Right cardiac atrium (tissue), 5 donors: ENCODE measurements at regions not wholly inside any gene's neighbourhood (a gene's known extent, or its start where the extent isn't known, plus 50 kb on each side); places are given as distances from the start of the nearest gene placed in this dataset.

Source experiments
- ATAC-seq, 2 donors: fragments of 200-7000 bp; cut with Tn5 transposase; one replicate each; pipeline versions ENCODE4 v1.8.0 to v1.9.1; 2020; ENCODE audit warnings: moderate library complexity in 2 of 2, mild to moderate bottlenecking in 1 of 2
- DNase-seq, 3 donors: peaks; one replicate each; pipeline ENCODE4 v3.0.0-alpha.2; 2020
- H3K27ac ChIP-seq: one replicate; pipeline ENCODE4 v1.5.1; 2013; ENCODE audit warnings: mild to moderate bottlenecking, low read length, control low read depth, moderate library complexity
- H3K27me3 ChIP-seq: one replicate; pipeline ENCODE4 v1.6.1; 2013; ENCODE audit not compliant: control insufficient read depth, insufficient read depth
- H3K4me1 ChIP-seq: one replicate; pipeline ENCODE4 v1.6.1; 2013; ENCODE audit warnings: low read length; ENCODE audit not compliant: control insufficient read depth, insufficient read depth
- H3K4me3 ChIP-seq: one replicate; pipeline ENCODE4 v1.5.1; 2013; ENCODE audit warnings: low read length, control low read depth
- H3K9me3 ChIP-seq: one replicate; pipeline ENCODE4 v1.6.1; 2013; ENCODE audit warnings: low read length; ENCODE audit not compliant: control insufficient read depth
- WGBS: extraction: QIAGEN DNeasy Blood & Tissue Kit; methylation state at CpG from one replicate; pipeline ENCODE4 v1.1.7; 2013; 5-methylcytosine and 5-hydroxymethylcytosine counted together
- intact Hi-C, 4 donors: fragments of 100-400 bp; cut with DNase I; formaldehyde crosslinking; loops; one replicate each; pipeline versions ENCODE4 v1.11.0 to v1.14.0; 2022 to 2023
- donor health status: healthy with polysubstance abuse.
- donor health status: DM: no; HTN: yes; CAD: no.
- donor health status: DM: no; HTN: no; CAD: no.
- donor health status: DM: no; HTN: yes; CAD: no; lungs with severe emphysema.
- donor health status: DM: yes; HTN: yes; CAD: no.

- WGBS, result 77% methylated on average over 2 of the region's 2 CpGs
- ATAC-seq (no peak), DNase-seq (no peak)
- intact Hi-C loops, result no loop called here
- H3K4me3 ChIP-seq, result no peak overlapping the region
- H3K27ac ChIP-seq, result no peak overlapping the region
- no peaks in the 10 kb centered on the region for H3K27me3 ChIP-seq
- H3K9me3 ChIP-seq, result no peaks in the 10 kb centered on the region
- H3K4me1 ChIP-seq, result no peaks in the 10 kb centered on the region
These were observed 1768.0 kb upstream of the PCDH10 start for GRCh38 chr4:131381055-131381454.

DNA sequence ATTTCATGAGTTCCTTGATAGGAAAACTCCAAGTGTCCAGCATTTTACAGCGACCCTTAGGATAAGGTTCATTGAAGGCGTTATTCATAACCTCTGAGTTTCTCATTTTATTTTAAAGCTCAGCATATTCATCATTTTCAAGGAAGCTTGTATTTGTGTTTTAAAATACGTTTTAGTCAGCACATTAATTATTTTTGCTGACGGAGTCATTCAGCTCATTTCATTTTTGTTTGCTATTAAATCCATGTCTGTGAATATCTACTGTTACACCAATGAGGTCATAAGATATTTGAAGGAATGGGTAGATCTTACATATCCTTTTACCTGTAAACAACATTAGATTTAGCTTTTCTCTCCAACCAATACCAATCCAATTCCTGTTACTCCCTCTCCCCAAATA lies 1766.3 kb upstream of the PCDH10 start:
- intact Hi-C loops, result no loop called here
- Histone ChIP-seq H3K9me3 (no peaks in the 10 kb centered on the region), H3K4me3 (no peak overlapping the region), H3K4me1 (no peaks in the 10 kb centered on the region), H3K27ac (no peak overlapping the region), H3K27me3 (no peaks in the 10 kb centered on the region)
- DNase-seq, result no peak
- 79% methylated on average over 4 of the region's 4 CpGs for whole genome bisulfite sequencing
- ATAC-seq, result no peak

DNA sequence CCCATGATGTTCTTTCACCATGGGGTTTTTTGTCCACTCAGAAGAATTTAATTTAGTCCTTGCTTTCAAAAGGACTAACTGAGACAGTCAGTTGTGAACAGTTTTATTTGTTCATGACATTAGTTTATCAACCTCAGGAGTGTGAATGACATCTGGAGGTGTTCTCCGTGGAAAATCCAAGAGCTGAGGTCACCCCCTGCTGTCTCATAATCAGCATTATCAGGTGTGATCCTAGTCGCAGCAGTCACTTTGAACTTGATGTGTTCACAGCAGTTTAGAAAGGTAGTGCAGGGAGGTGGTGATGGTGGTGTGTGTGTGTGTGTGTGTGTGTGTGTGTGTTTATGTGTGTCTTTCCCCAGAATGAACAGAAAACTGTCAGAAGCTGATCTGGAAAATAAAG lies 1760.8 kb upstream of the PCDH10 start:
- Histone ChIP-seq H3K9me3 (no peaks in the 10 kb centered on the region), H3K4me3 (no peak overlapping the region), H3K4me1 (no peaks in the 10 kb centered on the region), H3K27ac (no peak overlapping the region), H3K27me3 (no peaks in the 10 kb centered on the region)
- ATAC-seq, result no peak
- no peak for DNase-seq
- 12% methylated on average over 2 of the region's 2 CpGs for WGBS
- intact Hi-C loops, result no loop called here

GRCh38 chr4:131408102-131408501 lies 1741.0 kb upstream of the PCDH10 start:
- no peak for ATAC-seq
- Histone ChIP-seq H3K4me3 (no peak overlapping the region), H3K9me3 (no peaks in the 10 kb centered on the region), H3K4me1 (no peaks in the 10 kb centered on the region), H3K27ac (no peak overlapping the region), H3K27me3 (no peaks in the 10 kb centered on the region)
- 79% methylated on average over 8 of the region's 8 CpGs for WGBS
- DNase-seq, result no peak
- intact Hi-C loops, result no loop called here

- Histone ChIP-seq H3K4me1 (no peaks in the 10 kb centered on the region), H3K27me3 (no peaks in the 10 kb centered on the region), H3K4me3 (no peak overlapping the region), H3K9me3 (no peaks in the 10 kb centered on the region), H3K27ac (no peak overlapping the region)
- 61% methylated on average over 1 of the region's 1 CpG for WGBS
- no peak for DNase-seq
- no peak for ATAC-seq
- intact Hi-C loops, result no loop called here
These were observed 1737.7 kb upstream of the PCDH10 start for GRCh38 chr4:131411393-131411792.

DNA sequence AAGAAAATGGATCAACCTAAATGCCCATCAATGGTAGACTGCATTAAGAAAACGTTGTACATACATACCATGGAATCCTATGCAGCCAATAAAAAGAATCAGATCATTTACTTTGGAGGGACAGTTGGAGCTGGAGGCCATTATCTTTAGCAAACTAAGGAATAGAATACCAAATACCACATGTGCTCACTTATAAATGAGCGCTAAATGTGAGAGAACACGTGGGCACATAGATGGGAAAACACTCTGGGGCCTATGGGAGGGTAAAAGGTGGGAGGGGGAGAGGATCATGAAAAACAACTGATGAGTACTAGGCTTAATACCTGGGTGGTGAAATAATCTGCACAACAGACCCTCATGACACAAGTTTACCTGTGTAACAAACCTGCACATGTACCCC lies 1729.9 kb upstream of the PCDH10 start:
- no peaks in the 10 kb centered on the region for H3K4me1 ChIP-seq
- WGBS, result 69% methylated on average over 3 of the region's 3 CpGs
- H3K9me3 ChIP-seq, result no peaks in the 10 kb centered on the region
- intact Hi-C loops, result no loop called here
- ATAC-seq (no peak), DNase-seq (no peak)
- H3K27ac ChIP-seq, result no peak overlapping the region
- H3K4me3 ChIP-seq, result no peak overlapping the region
- H3K27me3 ChIP-seq, result no peaks in the 10 kb centered on the region

DNA sequence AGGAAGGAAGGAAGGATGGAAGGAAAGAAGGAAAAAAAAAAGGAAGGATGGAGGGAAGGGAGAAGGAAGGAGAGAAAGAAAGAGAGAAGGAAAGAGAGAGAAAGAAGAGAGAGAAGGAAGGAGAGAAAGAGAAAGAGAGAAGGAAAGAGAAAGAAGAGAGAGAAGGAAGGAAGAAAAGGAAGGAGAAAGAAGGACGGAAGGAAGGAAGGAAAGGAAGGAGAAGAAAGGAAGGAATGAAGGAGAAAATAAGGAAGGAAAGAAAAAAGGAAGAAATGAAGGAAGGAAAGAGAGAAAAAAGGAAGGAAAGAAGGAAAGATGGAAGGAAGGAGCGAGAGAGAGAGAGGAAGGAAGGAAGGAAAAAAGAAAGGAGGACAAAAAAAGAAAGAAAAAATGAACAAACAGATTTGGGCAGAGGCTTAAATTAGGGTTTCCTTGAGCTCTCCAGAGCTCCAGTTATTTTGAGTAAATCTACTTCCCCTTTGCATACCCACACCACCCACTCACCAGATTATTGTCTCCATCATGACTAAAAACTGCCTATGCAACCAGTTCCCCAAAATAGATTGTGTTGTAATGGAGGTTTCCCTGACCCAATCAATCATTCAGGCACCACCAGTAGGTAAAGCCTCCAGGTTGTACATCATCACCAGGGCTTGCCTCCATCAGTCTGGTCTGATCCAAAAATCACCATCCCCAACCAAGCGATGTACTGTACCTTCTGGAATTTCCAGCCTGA lies 1722.9 kb upstream of the PCDH10 start:
- Histone ChIP-seq H3K27me3 (no peaks in the 10 kb centered on the region), H3K9me3 (no peaks in the 10 kb centered on the region), H3K4me1 (no peaks in the 10 kb centered on the region), H3K27ac (no peak overlapping the region), H3K4me3 (no peak overlapping the region)
- 90% methylated on average over 3 of the region's 3 CpGs for WGBS
- DNase-seq (no peak), ATAC-seq (no peak)
- intact Hi-C loops, result no loop called here

GRCh38 chr4:131427000-131427399 lies 1722.1 kb upstream of the PCDH10 start:
- H3K4me1 ChIP-seq, result no peaks in the 10 kb centered on the region
- DNase-seq (no peak), ATAC-seq (no peak)
- no peaks in the 10 kb centered on the region for H3K9me3 ChIP-seq
- WGBS, result 86% methylated on average over 2 of the region's 2 CpGs
- intact Hi-C loops, result no loop called here
- no peak overlapping the region for H3K27ac ChIP-seq
- no peaks in the 10 kb centered on the region for H3K27me3 ChIP-seq
- H3K4me3 ChIP-seq, result no peak overlapping the region

- Histone ChIP-seq H3K9me3 (no peaks in the 10 kb centered on the region), H3K27me3 (no peaks in the 10 kb centered on the region), H3K27ac (no peak overlapping the region), H3K4me1 (no peaks in the 10 kb centered on the region), H3K4me3 (no peak overlapping the region)
- WGBS, result 57% methylated on average over 3 of the region's 3 CpGs
- intact Hi-C loops, result no loop called here
- DNase-seq, result no peak
- no peak for ATAC-seq
These were observed 1718.8 kb upstream of the PCDH10 start for GRCh38 chr4:131430302-131430701.

- peak in 1 of 3 donors; percentile 27 for DNase-seq
- no peak for ATAC-seq
- Histone ChIP-seq H3K27me3 (no peaks in the 10 kb centered on the region), H3K4me1 (no peaks in the 10 kb centered on the region), H3K4me3 (no peak overlapping the region), H3K9me3 (no peaks in the 10 kb centered on the region), H3K27ac (no peak overlapping the region)
- 83% methylated on average over 7 of the region's 7 CpGs for WGBS
- intact Hi-C loops, result no loop called here
These were observed 1707.9 kb upstream of the PCDH10 start for GRCh38 chr4:131441004-131441688.

DNA sequence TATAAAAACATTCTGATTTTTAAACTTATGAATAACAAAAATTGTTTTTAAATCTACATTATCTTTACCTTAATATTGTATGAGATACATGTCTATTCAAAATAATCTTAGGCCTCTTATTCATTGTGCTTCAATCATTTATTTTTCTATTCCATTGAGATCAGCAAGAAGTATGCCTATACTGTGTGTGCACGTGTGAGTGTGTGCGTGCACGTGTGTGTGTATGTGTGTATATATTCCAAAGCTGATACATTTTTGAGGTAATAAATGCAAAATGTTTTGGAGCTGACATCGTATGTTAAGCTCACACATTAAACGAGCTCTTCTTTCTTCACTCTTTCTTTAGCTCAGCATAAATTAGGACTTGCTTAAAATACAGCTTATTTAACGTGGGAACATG lies 1701.2 kb upstream of the PCDH10 start:
- Histone ChIP-seq H3K4me1 (no peaks in the 10 kb centered on the region), H3K27me3 (no peaks in the 10 kb centered on the region), H3K4me3 (no peak overlapping the region), H3K27ac (no peak overlapping the region), H3K9me3 (no peaks in the 10 kb centered on the region)
- WGBS, result 67% methylated on average over 6 of the region's 6 CpGs
- intact Hi-C loops, result no loop called here
- ATAC-seq, result no peak
- DNase-seq, result no peak
